Activated CD8-positive, alpha-beta memory T cell treated with anti-CD3 and anti-CD28 coated beads for 48 hours (primary cell): ENCODE measurements at regions not wholly inside any gene's neighbourhood (a gene's known extent, or its start where the extent isn't known, plus 50 kb on each side); places are given as distances from the start of the nearest gene placed in this dataset.

Experiments used
- DNase-seq, 3 experiments: peaks; one replicate each; pipeline ENCODE4 v3.0.0-alpha.2; 2020; ENCODE audit warnings: low read depth in 2 of 3, low spot score in 2 of 3

- no peak for DNase-seq
These were observed 874.7 kb downstream of the TFAP2A start for GRCh38 chr6:9540126-9540525.

- DNase-seq, result no peak
These were observed 875.6 kb downstream of the TFAP2A start for GRCh38 chr6:9539231-9539755.

DNA sequence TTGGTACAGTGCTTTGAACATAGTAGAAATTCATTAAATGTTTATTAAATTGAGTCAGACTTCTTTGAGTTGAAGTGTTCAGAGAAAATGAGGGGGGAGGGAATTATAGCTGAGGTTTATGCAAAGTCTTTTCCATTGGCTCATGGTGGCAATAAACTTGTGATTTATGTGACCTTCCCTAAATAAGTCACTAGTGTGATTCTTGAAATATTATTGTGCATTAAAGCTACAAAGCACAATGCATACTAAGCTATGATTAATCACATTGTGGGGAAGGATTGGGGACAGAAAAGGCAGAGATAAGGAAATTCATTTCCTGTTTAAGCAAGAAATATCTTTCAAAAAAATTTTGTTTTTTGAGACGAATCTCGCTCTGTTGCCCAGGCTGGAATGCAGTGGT is 877.5 kb downstream of the TFAP2A start:
- no peak for DNase-seq

DNA sequence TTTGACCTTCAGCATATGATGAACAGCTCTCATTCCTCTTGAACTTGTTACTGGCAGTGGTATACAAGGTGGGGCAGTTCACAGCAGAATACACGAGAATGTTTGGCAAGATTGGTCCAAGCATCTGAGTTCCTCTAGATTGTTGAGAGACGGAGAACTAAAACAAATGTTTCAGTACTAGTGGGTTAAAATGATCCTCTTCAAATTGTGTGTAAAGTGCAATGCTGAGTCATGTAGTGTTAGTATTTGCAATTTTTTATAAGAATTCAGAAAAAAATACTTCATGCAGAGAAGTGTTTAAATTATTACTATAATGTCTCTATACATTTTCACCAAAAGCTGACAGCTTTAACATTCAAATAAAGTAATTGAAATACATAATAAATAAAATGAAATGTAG is 879.8 kb downstream of the TFAP2A start:
- no peak for DNase-seq

DNA sequence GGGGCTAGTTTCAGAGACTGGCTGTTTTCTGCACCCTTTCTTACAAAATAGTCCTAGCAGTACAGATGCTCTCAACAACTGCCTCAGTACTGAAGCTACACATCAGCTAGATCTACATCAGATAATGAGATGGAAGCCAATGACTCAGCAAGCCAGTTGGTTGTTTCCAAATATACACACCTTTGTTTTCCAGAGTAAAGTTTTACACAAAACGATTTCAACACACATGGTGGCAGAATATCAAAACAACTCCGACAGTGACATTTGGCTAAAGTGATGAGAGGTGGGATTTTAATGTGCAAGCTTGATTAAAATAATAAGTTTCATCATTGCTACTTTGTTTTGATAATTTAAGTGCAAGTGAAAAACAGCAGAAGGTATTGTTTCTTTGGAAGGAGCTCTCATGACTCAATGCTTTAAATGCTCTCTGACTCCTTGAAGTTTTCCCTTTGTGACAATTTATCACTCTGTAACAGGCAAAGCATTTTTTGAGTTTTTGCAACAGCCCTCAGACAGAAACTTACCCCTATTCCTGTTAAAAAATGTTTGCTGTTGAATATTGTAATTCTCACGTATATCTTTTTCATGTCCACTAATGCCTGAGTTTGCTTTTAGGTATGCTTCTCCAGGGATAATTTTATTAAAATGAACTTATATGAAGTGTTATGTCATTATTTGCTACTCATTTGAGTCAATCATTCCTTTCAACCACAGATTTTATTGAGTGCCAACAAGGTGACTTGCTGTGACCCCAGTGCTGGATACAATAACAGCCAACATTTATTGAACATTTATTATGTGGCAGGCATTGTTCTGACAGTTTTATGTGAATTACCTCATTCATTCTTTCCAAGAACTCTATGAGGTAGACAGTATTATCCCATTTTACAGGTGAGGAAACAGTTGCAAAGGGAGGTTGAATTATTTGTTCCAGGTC is 882.0 kb downstream of the TFAP2A start:
- DNase-seq, result no peak

DNA sequence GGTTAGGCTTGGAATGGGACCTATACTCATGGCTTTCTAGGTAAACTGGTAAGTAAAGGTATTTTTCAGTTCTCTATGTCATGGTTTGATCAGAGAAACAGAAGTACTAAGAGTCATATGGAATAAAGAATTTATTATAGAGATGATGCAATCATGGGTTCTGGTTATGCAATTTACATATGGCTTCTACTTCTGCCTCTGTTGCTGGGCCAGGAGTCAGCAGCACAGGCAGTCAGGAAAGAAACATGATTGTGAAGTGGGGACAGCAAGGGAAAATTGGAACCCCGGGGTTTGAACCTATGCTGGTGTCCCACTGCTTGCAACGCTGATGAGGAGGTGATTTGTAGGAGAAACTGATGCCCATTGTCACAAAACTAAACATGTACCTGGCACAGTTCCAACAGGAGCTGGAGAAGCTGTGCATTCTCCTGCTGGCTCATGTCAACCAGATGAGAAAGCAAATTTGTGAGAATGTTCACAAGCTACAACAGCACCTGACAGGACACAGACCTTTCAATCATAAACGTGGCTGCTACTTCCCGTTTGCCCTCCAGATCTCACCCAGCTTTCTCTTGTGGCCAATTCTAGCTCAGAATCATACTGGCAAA is 887.1 kb downstream of the TFAP2A start:
- no peak for DNase-seq

GRCh38 chr6:9523462-9523861 is 891.4 kb downstream of the TFAP2A start:
- DNase-seq, result no peak

DNA sequence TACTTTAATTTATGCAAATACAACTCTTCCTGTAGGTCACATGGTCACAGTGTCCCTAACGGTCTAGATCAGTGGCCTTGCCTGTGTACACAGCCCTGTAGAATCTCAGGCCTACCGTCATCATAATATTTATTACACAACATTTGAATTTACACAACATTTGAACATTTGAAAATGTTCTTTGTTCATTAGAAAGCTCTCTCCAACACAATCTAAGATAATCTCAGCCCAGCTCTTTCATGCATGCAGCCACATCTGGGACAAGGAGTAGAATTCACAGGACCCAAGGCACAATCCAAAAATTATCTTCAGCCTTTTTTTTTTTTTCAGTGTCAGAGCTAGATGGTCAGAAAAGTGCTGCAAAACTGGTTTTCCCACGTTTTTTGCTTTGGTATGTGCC is 892.8 kb downstream of the TFAP2A start:
- DNase-seq, result no peak

DNA sequence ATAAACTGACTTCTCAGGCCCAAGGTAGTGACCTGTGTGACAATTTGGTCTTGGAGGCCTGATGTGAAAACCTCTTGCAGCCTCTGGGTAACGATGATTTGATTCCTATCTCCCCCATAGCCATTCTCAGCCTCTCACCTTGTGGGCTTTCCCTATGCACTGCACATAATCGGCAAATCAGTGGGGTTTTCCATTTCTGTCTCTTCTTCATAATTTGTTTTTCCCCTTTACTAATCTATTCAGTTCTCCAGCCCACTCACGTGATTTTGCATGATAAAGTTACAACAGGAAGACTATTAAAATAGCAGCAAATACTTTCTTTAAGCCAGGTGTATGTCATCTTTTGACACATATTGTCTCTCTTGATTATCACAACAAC is 893.7 kb downstream of the TFAP2A start:
- no peak for DNase-seq

- DNase-seq, result no peak
These were observed 894.3 kb downstream of the TFAP2A start for GRCh38 chr6:9520417-9521151.

DNA sequence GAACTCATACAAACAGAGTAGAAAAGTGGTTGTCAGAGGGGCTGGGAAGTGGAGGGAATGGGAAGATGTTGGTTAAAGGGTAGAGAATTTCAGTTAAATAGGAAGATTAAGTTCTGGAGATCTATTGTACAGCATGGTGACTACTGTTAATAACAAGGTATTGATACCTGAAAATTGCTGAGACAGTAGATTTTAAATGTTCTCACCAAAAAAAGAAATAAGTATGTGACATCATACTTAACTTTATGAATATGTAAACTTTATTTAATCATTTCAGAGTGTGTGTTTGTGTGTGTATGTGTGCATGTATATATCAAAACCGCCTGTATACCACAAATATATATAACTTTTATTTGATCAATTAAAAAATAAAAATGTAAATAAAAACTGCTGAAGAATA is 896.4 kb downstream of the TFAP2A start:
- no peak for DNase-seq

DNA sequence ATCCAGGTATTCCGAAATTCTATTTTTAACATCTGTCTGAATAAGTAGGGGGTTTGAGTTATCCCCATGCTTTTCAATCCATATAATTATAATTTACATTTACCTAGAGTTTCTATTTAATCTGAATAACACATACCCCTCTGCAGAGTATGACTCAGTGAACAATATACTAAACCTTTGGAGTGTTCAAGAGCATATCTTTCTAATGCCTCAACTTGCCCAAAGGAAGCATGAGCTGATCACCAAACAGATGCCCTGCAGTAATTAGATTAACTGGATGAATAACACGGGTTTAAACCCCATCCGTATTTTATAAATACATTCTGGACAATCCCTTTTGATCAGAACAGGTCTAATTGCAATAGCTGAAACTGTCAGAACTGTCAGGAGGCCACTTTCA is 897.1 kb downstream of the TFAP2A start:
- DNase-seq, result no peak

DNA sequence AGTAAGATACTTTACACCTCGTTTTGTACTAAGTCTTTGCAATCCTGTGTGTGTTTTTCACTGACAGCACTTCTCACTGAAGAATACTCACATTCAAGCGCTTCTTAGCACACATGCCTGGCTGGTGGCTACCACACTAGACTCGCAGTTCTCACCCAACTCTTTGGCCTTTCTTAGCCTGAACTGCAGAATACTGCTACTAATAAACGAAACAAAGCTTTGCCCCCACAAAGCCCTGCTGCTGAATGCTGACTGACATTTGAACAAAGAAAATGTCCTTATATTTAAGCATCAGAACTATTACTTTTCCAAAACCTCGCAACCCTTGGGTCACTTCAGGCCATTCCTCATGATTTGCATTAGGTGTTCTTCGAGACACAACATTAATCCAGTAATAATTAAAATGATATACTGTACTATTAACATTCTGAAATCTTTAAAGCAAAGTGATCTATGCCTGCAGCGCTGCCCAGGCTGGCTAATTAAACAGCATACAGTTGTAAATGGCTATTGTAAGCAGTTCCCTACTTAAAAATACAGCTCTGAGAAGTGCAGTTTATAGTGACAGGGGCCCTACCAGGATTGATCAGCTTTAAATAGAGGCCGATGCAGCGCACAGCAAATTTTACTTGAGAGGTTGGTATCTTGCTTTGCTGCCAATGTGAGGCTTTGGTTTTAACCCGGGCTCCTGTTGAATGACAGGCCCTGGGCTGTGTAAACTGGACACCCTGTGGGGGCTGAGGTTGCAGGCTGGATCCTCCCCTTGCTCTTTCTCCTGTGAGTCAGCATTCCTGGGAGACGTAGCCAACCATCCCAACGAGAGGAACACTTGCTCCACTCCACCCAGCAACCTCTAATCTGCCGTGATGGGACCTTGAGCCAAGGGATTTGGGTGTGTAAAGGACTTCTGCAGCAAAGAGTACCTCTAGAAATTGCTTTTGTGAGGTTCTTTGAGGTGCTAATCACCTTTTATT is 899.0 kb downstream of the TFAP2A start:
- DNase-seq, result no peak

DNA sequence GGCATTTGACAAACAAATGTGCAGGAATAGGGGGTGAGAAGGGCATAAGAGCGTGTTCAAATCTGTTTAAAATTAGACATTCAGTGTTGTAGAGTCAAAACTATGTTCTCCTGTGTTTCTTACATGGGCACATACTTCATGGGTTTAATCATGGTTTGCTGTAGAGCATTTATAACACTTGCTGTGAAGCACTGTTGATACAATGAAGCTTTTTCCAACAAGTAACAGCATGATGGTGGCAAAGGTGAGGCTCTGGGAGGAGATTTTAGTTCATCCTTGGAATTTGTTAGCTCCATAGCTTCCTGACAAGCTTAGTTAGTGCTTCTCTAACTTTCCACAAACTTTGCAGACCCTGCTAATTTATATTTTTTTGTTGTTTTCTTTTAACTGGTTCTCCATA is 900.7 kb downstream of the TFAP2A start:
- no peak for DNase-seq

DNA sequence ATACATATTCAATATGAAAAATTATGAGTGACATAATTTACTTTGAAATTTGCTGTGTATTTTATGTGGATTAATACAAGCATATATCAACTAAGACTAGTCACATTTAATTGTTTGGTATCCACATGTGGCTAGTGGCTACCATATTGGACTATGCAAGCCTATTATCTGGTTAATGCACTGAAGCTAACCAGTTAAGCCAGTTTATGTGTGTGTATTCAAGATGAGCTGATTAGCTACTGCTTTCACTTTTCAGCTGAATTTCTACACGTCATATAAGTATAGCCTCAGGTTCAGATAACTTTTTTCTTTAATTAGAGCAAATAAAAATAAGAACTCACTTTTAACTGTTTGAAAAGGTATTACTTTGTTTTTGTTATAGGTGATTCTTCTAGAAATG is 903.7 kb downstream of the TFAP2A start:
- no peak for DNase-seq

- no peak for DNase-seq
These were observed 907.6 kb downstream of the TFAP2A start for GRCh38 chr6:9507136-9507895.

- no peak for DNase-seq
These were observed 910.7 kb downstream of the TFAP2A start for GRCh38 chr6:9504191-9504590.

- no peak for DNase-seq
These were observed 911.6 kb downstream of the TFAP2A start for GRCh38 chr6:9503111-9503761.

GRCh38 chr6:9499709-9500108 is 915.2 kb downstream of the TFAP2A start:
- no peak for DNase-seq
